ENCODE measurements at regions not wholly inside any gene's neighbourhood (a gene's known extent, or its start where the extent isn't known, plus 50 kb on each side); places are given as distances from the start of the nearest gene placed in this dataset.
"Not testable (repeated sequence)": the region's sequence is repeated elsewhere in the genome, so short reads cannot be mapped to it uniquely, and the experiment has no call there.

DNA sequence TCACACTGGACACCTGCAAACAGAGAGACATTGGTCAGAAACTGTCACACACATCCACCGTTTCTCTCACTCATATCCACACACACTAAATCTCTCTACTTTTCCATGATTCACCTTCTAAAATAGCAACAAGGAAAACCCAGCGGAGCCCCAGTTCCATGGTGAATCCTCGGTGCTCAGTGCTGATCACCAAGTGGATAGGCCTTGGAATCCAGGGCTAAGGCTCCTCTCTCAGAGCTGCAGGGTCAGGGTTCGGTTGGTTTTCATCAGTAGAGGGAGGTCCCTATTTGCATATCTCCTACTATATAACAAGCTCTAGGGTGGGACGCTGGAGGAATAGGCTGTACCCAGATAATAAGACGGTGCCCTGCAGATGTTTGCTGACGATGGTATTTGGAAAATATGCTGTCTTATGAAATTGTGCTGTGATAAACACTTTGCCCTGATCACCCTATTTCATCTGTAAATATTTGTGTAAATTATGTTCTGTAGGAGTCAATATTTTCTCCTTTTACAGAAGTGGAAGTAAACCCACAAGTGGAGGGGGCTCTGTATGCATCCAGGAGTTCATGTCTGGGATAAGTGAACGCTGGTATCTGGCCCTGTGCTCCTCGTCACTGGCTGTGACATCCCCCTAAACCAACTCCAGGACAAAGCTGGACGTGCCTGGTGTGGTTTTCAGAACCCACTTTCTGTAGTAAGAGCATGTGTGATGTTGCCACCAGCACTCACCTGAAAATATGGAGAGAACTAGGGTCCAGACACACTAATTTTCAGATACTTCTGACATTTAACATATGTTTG lies 709.2 kb downstream of the TMEM121 start:
- intact Hi-C loops (cut with DNase I), result no loop called here
- Histone ChIP-seq H3K4me3 (no peak overlapping the region), H3K36me3 (no peaks in the 10 kb centered on the region), H3K27me3 (peaks cover 0 to 42% (median 10%) of the 10 kb centered on the region in 9 donors), H3K27ac (no peak overlapping the region), H3K4me1 (no peaks in the 10 kb centered on the region), H3K9me3 (no peaks in the 10 kb centered on the region)
- 52 to 58% (median 55%) methylated on average over 10 of the region's 10 CpGs for WGBS, 4 donors
- no peak for DNase-seq
- TF ChIP-seq, protein P1, sequence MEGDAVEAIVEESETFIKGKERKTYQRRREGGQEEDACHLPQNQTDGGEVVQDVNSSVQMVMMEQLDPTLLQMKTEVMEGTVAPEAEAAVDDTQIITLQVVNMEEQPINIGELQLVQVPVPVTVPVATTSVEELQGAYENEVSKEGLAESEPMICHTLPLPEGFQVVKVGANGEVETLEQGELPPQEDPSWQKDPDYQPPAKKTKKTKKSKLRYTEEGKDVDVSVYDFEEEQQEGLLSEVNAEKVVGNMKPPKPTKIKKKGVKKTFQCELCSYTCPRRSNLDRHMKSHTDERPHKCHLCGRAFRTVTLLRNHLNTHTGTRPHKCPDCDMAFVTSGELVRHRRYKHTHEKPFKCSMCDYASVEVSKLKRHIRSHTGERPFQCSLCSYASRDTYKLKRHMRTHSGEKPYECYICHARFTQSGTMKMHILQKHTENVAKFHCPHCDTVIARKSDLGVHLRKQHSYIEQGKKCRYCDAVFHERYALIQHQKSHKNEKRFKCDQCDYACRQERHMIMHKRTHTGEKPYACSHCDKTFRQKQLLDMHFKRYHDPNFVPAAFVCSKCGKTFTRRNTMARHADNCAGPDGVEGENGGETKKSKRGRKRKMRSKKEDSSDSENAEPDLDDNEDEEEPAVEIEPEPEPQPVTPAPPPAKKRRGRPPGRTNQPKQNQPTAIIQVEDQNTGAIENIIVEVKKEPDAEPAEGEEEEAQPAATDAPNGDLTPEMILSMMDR (IDR thresholded peaks at IDR 0.05), result no peak
- no peak for TF ChIP-seq POLR2A (IDR thresholded peaks at IDR 0.05)
- no peak for ATAC-seq

- intact Hi-C loops (cut with DNase I), result no loop called here
- ATAC-seq, result no peak
- no peak overlapping the region for H3K27ac ChIP-seq
- WGBS, 4 donors, result 27 to 31% (median 29%) methylated on average over 6 of the region's 6 CpGs
- no peaks in the 10 kb centered on the region for H3K4me1 ChIP-seq
- peaks cover 0 to 18% (median 0%) of the 10 kb centered on the region in 9 donors for H3K27me3 ChIP-seq
- H3K9me3 ChIP-seq, result peaks cover 0 to 8% (median 0%) of the 10 kb centered on the region in 12 donors
- TF ChIP-seq, protein P1 (IDR thresholded peaks at IDR 0.05), result no peak
- TF ChIP-seq POLR2A (IDR thresholded peaks at IDR 0.05), result no peak
- no peaks in the 10 kb centered on the region for H3K36me3 ChIP-seq
- no peak for DNase-seq
- no peak overlapping the region for H3K4me3 ChIP-seq
Measured at GRCh38 chr14:106248321-106249192, 722.2 kb downstream of the TMEM121 start.

DNA sequence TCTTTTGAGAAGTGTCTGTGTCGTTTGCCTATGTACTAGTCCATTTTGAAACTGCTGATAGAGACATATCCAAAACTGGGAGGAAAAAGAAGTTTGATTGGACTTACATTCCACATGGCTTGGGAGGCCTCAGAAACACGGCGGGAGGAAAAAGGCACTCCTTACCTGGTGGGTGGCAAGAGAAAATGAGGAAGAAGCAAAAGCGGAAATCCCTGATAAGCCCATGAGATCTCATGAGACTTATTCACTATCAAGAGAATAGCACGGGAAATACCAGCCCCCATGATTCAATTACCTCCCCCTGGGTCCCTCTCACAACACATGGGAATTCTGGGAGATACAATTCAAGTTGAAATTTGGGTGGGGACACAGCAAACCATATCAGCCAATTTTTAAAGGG lies 727.6 kb downstream of the TMEM121 start:
- DNase-seq; H3K27ac ChIP-seq; ATAC-seq; H3K4me3 ChIP-seq; H3K4me1 ChIP-seq; H3K9me3 ChIP-seq; intact Hi-C loops (cut with DNase I); H3K36me3 ChIP-seq: not testable (repeated sequence)
- 38 to 51% (median 45%) methylated on average over 5 of the region's 5 CpGs for WGBS, 4 donors
- H3K27me3 ChIP-seq, result peaks cover 0 to 38% (median 1%) of the 10 kb centered on the region in 9 donors

DNA sequence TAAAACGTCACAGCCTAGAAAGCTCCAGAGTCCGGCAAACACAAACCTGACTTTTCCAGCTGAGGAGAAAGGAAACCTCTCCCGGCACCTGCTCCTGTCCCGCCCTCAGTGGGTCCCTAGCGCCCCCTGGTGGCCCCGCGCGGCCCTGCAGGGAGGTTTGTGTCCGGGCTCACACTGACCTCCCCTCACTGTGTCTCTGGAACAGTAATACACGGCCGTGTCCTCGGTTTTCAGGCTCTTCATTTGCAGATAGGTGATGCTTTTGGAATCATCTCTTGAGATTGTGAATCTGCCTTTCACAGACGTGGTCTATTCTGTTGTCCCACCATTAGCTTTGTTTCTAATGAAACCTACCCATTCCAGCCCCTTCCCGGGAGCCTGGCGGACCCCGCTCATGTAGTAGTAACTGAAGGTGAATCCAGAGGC lies 731.2 kb downstream of the TMEM121 start:
- peaks cover 0 to 61% (median 3%) of the 10 kb centered on the region in 9 donors for H3K27me3 ChIP-seq
- H3K4me1 ChIP-seq; H3K9me3 ChIP-seq; H3K36me3 ChIP-seq; intact Hi-C loops (cut with DNase I); H3K27ac ChIP-seq; H3K4me3 ChIP-seq; ATAC-seq: not testable (repeated sequence)
- 42 to 44% (median 43%) methylated on average over 16 of the region's 16 CpGs for WGBS, 4 donors
- TF ChIP-seq, protein P1 (IDR thresholded peaks at IDR 0.05), result peak in 11 of 12 donors; percentile 5 to 53 (median 27)
- peak in 4 of 5 donors; percentile 20 to 73 (median 25) for DNase-seq

All from heart left ventricle (tissue), 16 donors.